ELF-1 (cell line): ENCODE measurements at regions not wholly inside any gene's neighbourhood (a gene's known extent, or its start where the extent isn't known, plus 50 kb on each side); places are given as distances from the start of the nearest gene placed in this dataset.

ENCODE experiments used
- DNase-seq: peaks from one replicate; pipeline ENCODE4 v3.0.0-alpha.2; 2016; ENCODE audit warnings: low read depth, low spot score

- DNase-seq, result no peak
These were observed 123.4 kb downstream of the TLE3 start for GRCh38 chr15:69974321-69974720.

GRCh38 chr15:69976366-69976994 lies 121.2 kb downstream of the TLE3 start:
- DNase-seq, result peak; percentile 40

GRCh38 chr15:69978603-69979002 lies 119.1 kb downstream of the TLE3 start:
- DNase-seq, result no peak

GRCh38 chr15:69979262-69979661 lies 118.5 kb downstream of the TLE3 start:
- DNase-seq, result peak; percentile 46

GRCh38 chr15:69979783-69980182 lies 117.9 kb downstream of the TLE3 start:
- DNase-seq, result no peak

- DNase-seq, result peak; percentile 22
These were observed 117.2 kb downstream of the TLE3 start for GRCh38 chr15:69980341-69981059.

- no peak for DNase-seq
These were observed 115.7 kb downstream of the TLE3 start for GRCh38 chr15:69982037-69982436.

- DNase-seq, result no peak
These were observed 113.9 kb downstream of the TLE3 start for GRCh38 chr15:69983696-69984265.

- no peak for DNase-seq
These were observed 109.9 kb downstream of the TLE3 start for GRCh38 chr15:69987492-69988489.

- DNase-seq, result peak; percentile 79
These were observed 109.0 kb downstream of the TLE3 start for GRCh38 chr15:69988541-69989225.

GRCh38 chr15:69990566-69991421 lies 106.9 kb downstream of the TLE3 start:
- DNase-seq, result no peak

GRCh38 chr15:69991551-69991980 lies 106.2 kb downstream of the TLE3 start:
- DNase-seq, result peak; percentile 53

GRCh38 chr15:69992348-69992747 lies 105.4 kb downstream of the TLE3 start:
- DNase-seq, result no peak

GRCh38 chr15:69994429-69995205 lies 103.1 kb downstream of the TLE3 start:
- no peak for DNase-seq

GRCh38 chr15:69996321-69997160 lies 101.2 kb downstream of the TLE3 start:
- DNase-seq, result no peak

GRCh38 chr15:69997161-69997485 lies 100.6 kb downstream of the TLE3 start:
- DNase-seq, result no peak
